ENCODE measurements at regions not wholly inside any gene's neighbourhood (a gene's known extent, or its start where the extent isn't known, plus 50 kb on each side); places are given as distances from the start of the nearest gene placed in this dataset.

- TF ChIP-seq CTCF (IDR thresholded peaks at IDR 0.05; ENCODE audit: insufficient read depth, low read length) = no peak
- DNase-seq (ENCODE audit: low read depth) = no peak
- H3K4me3 ChIP-seq (ENCODE audit: low read depth, low read length) = no peak overlapping the region
Observed at GRCh38 chr6:153218184-153218792, 87.2 kb upstream of the RGS17 start.

GRCh38 chr6:153216789-153217188 lies 85.7 kb upstream of the RGS17 start:
- DNase-seq (ENCODE audit: low read depth) = no peak
- H3K4me3 ChIP-seq (ENCODE audit: low read depth, low read length) = no peak overlapping the region
- TF ChIP-seq CTCF (IDR thresholded peaks at IDR 0.05; ENCODE audit: insufficient read depth, low read length) = no peak

- TF ChIP-seq CTCF (IDR thresholded peaks at IDR 0.05; ENCODE audit: insufficient read depth, low read length) = no peak
- DNase-seq (ENCODE audit: low read depth) = peak; percentile 5
- no peak overlapping the region for H3K4me3 ChIP-seq (ENCODE audit: low read depth, low read length)
Observed at GRCh38 chr6:153215242-153215641, 84.2 kb upstream of the RGS17 start.

GRCh38 chr6:153214436-153214835 lies 83.4 kb upstream of the RGS17 start:
- TF ChIP-seq CTCF (IDR thresholded peaks at IDR 0.05; ENCODE audit: insufficient read depth, low read length) = no peak
- peak; percentile 4 for DNase-seq (ENCODE audit: low read depth)
- H3K4me3 ChIP-seq (ENCODE audit: low read depth, low read length) = no peak overlapping the region

GRCh38 chr6:153210083-153210482 lies 79.0 kb upstream of the RGS17 start:
- H3K4me3 ChIP-seq (ENCODE audit: low read depth, low read length) = no peak overlapping the region
- DNase-seq (ENCODE audit: low read depth) = peak; percentile 22
- no peak for TF ChIP-seq CTCF (IDR thresholded peaks at IDR 0.05; ENCODE audit: insufficient read depth, low read length)

GRCh38 chr6:153208706-153209105 lies 77.6 kb upstream of the RGS17 start:
- DNase-seq (ENCODE audit: low read depth) = no peak
- no peak overlapping the region for H3K4me3 ChIP-seq (ENCODE audit: low read depth, low read length)
- no peak for TF ChIP-seq CTCF (IDR thresholded peaks at IDR 0.05; ENCODE audit: insufficient read depth, low read length)

GRCh38 chr6:153207617-153208016 lies 76.5 kb upstream of the RGS17 start:
- H3K4me3 ChIP-seq (ENCODE audit: low read depth, low read length) = no peak overlapping the region
- DNase-seq (ENCODE audit: low read depth) = no peak
- TF ChIP-seq CTCF (IDR thresholded peaks at IDR 0.05; ENCODE audit: insufficient read depth, low read length) = no peak
